Trophoblast cell (in vitro differentiated cells and primary cell): ENCODE measurements at regions not wholly inside any gene's neighbourhood (a gene's known extent, or its start where the extent isn't known, plus 50 kb on each side); places are given as distances from the start of the nearest gene placed in this dataset.

Experiments used
- DNase-seq, 2 donors: peaks; one replicate each; pipeline ENCODE4 v3.0.0-alpha.2; 2016
- H2AFZ ChIP-seq: 2 replicates; pipeline ENCODE4 v1.6.1; 2013; ENCODE audit warnings: low read length, moderate library complexity, mild to moderate bottlenecking; ENCODE audit not compliant: insufficient read depth, poor library complexity
- H2AK5ac ChIP-seq: 2 replicates; pipeline ENCODE4 v1.6.1; 2013; ENCODE audit warnings: mild to moderate bottlenecking, low read length
- H2BK120ac ChIP-seq: 2 replicates; pipeline ENCODE4 v1.6.1; 2013; ENCODE audit warnings: low read length, mild to moderate bottlenecking, moderate library complexity; ENCODE audit not compliant: insufficient read depth, poor library complexity
- H2BK12ac ChIP-seq: 2 replicates; pipeline ENCODE4 v1.6.1; 2013; ENCODE audit warnings: mild to moderate bottlenecking, low read length, moderate library complexity
- H2BK5ac ChIP-seq: 2 replicates; pipeline ENCODE4 v1.6.1; 2013; ENCODE audit warnings: low read length, low read depth, moderate library complexity, mild to moderate bottlenecking; ENCODE audit not compliant: poor library complexity
- H3K14ac ChIP-seq: 2 replicates; pipeline ENCODE4 v1.6.1; 2013; ENCODE audit warnings: mild to moderate bottlenecking, low read length
- H3K18ac ChIP-seq: 2 replicates; pipeline ENCODE4 v1.6.1; 2013; ENCODE audit warnings: mild to moderate bottlenecking, low read length
- H3K23ac ChIP-seq: 2 replicates; pipeline ENCODE4 v1.6.1; 2013; ENCODE audit warnings: low read length
- H3K27ac ChIP-seq: 2 replicates; pipeline ENCODE4 v1.5.1; 2013; ENCODE audit warnings: low read depth, mild to moderate bottlenecking, inconsistent platforms, low read length, moderate library complexity
- H3K27me3 ChIP-seq: 2 replicates; pipeline ENCODE4 v1.6.1; 2013; ENCODE audit warnings: inconsistent platforms, mild to moderate bottlenecking, low read length, moderate library complexity; ENCODE audit not compliant: insufficient read depth
- H3K36me3 ChIP-seq, 2 experiments: 1 replicate in 1 of 2; 2 replicates in 1 of 2; pipeline ENCODE4 v1.6.1; 2013; ENCODE audit warnings: low read length in 2 of 2, mild to moderate bottlenecking in 2 of 2, moderate library complexity in 1 of 2; ENCODE audit not compliant: insufficient read depth in 2 of 2, control insufficient read depth in 1 of 2
- H3K4ac ChIP-seq: 2 replicates; pipeline ENCODE4 v1.6.1; 2013; ENCODE audit warnings: low read depth, mild to moderate bottlenecking, low read length, moderate library complexity
- H3K4me1 ChIP-seq, 2 experiments: 1 replicate in 1 of 2; 2 replicates in 1 of 2; pipeline ENCODE4 v1.6.1; 2013; ENCODE audit warnings: low read length in 2 of 2, mild to moderate bottlenecking in 2 of 2, moderate library complexity in 1 of 2; ENCODE audit not compliant: insufficient read depth in 2 of 2, control insufficient read depth in 1 of 2
- H3K4me2 ChIP-seq: 2 replicates; pipeline ENCODE4 v1.6.1; 2013; ENCODE audit warnings: inconsistent platforms, mild to moderate bottlenecking, low read length, moderate library complexity
- H3K4me3 ChIP-seq: 2 replicates; pipeline ENCODE4 v1.5.1; 2013; ENCODE audit warnings: mild to moderate bottlenecking, low read depth, low read length, inconsistent platforms
- H3K79me1 ChIP-seq: one replicate; pipeline ENCODE4 v1.6.1; 2013; ENCODE audit warnings: low read length
- H3K79me2 ChIP-seq: 2 replicates; pipeline ENCODE4 v1.6.1; 2013; ENCODE audit warnings: low read length, mild to moderate bottlenecking; ENCODE audit not compliant: control insufficient read depth, insufficient read depth, poor library complexity
- H3K9ac ChIP-seq: 2 replicates; pipeline ENCODE4 v1.6.1; 2013; ENCODE audit warnings: mild to moderate bottlenecking, low read length
- H3K9me3 ChIP-seq: 2 replicates; pipeline ENCODE4 v1.6.1; 2013; ENCODE audit warnings: low read depth, mild to moderate bottlenecking, control low read depth, inconsistent platforms, low read length; ENCODE audit not compliant: insufficient read depth
- H4K12ac ChIP-seq: 2 replicates; pipeline ENCODE4 v1.6.1; 2013; ENCODE audit warnings: low read depth, mild to moderate bottlenecking, low read length, moderate library complexity
- H4K8ac ChIP-seq: 2 replicates; pipeline ENCODE4 v1.6.1; 2013; ENCODE audit warnings: low read depth, mild to moderate bottlenecking, low read length, moderate library complexity
- H4K91ac ChIP-seq: one replicate; pipeline ENCODE4 v1.6.1; 2013; ENCODE audit warnings: low read depth, mild to moderate bottlenecking, low read length, moderate library complexity
- WGBS: extraction: QIAGEN DNeasy Blood & Tissue Kit; methylation state at CpG from one replicate; pipeline ENCODE4 v1.1.7; 2013; ENCODE audit warnings: missing lambda C conversion rate; ENCODE audit not compliant: insufficient read length, insufficient coverage; ENCODE audit errors: extremely low coverage; 5-methylcytosine and 5-hydroxymethylcytosine counted together

GRCh38 chr2:23231865-23232264, 153.1 kb upstream of the KLHL29 start:
- Histone ChIP-seq H3K27ac (no peak overlapping the region), H4K12ac (no peak overlapping the region), H3K79me2 (no peaks in the 10 kb centered on the region), H3K4me1 (no peaks in the 10 kb centered on the region), H4K8ac (no peak overlapping the region), H3K4me3 (no peak overlapping the region), H2AK5ac (no peak overlapping the region), H2BK5ac (no peak overlapping the region), H3K18ac (no peak overlapping the region), H3K14ac (no peak overlapping the region), H3K4ac (no peak overlapping the region), H4K91ac (no peak overlapping the region), H2AFZ (no peak overlapping the region), H3K23ac (no peak overlapping the region), H2BK12ac (no peak overlapping the region), H3K79me1 (no peaks in the 10 kb centered on the region), H3K9ac (no peak overlapping the region), H3K9me3 (no peaks in the 10 kb centered on the region), H3K4me2 (no peak overlapping the region), H3K27me3 (no peaks in the 10 kb centered on the region), H2BK120ac (no peak overlapping the region), H3K36me3 (no peaks in the 10 kb centered on the region)
- no CpG with 5 or more reads among the region's 7 CpGs for WGBS
- no peak for DNase-seq

DNA sequence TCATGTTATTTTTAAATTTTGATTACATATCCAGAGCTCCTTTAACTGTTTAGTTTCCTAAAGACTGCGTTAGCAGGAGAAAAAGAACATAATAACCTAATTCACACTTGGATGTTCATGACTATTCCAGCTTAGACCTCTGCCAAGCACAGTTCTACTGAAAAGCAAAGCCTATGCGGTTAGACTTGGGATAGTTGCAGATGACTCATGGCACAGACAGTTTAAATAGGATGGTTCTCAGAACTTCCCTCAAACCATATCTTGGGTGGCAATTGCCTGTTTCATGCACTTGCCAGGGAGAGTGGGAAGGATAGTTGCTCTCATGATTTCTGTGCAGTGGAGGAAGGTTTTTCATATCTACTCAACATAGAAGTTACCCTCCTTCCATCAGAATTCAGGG, 149.7 kb upstream of the KLHL29 start:
- Histone ChIP-seq H3K23ac (no peak overlapping the region), H3K18ac (no peak overlapping the region), H3K9me3 (no peaks in the 10 kb centered on the region), H3K4me3 (no peak overlapping the region), H3K9ac (no peak overlapping the region), H3K27me3 (no peaks in the 10 kb centered on the region), H3K4me2 (no peak overlapping the region), H3K4me1 (no peaks in the 10 kb centered on the region), H3K14ac (no peak overlapping the region), H4K8ac (no peak overlapping the region), H2AFZ (no peak overlapping the region), H3K36me3 (no peaks in the 10 kb centered on the region), H4K91ac (no peak overlapping the region), H2BK12ac (no peak overlapping the region), H3K79me2 (no peaks in the 10 kb centered on the region), H2BK120ac (no peak overlapping the region), H2AK5ac (no peak overlapping the region), H3K4ac (no peak overlapping the region), H3K79me1 (no peaks in the 10 kb centered on the region), H2BK5ac (no peak overlapping the region), H4K12ac (no peak overlapping the region), H3K27ac (no peak overlapping the region)
- no peak for DNase-seq
- WGBS = no CpG with 5 or more reads among the region's 2 CpGs

GRCh38 chr2:23235736-23236135, 149.2 kb upstream of the KLHL29 start:
- Histone ChIP-seq H3K4me1 (no peaks in the 10 kb centered on the region), H4K91ac (no peak overlapping the region), H3K36me3 (no peaks in the 10 kb centered on the region), H2BK120ac (no peak overlapping the region), H3K79me1 (no peaks in the 10 kb centered on the region), H2AK5ac (no peak overlapping the region), H3K14ac (no peak overlapping the region), H2AFZ (no peak overlapping the region), H3K4me3 (no peak overlapping the region), H4K12ac (no peak overlapping the region), H3K27me3 (no peaks in the 10 kb centered on the region), H2BK5ac (no peak overlapping the region), H3K23ac (no peak overlapping the region), H3K9me3 (no peaks in the 10 kb centered on the region), H3K79me2 (no peaks in the 10 kb centered on the region), H3K4ac (no peak overlapping the region), H2BK12ac (no peak overlapping the region), H3K9ac (no peak overlapping the region), H4K8ac (no peak overlapping the region), H3K4me2 (no peak overlapping the region), H3K18ac (no peak overlapping the region), H3K27ac (no peak overlapping the region)
- no peak for DNase-seq
- WGBS = no CpG with 5 or more reads among the region's 6 CpGs

GRCh38 chr2:23237147-23237546, 147.8 kb upstream of the KLHL29 start:
- Histone ChIP-seq H3K27ac (no peak overlapping the region), H3K18ac (no peak overlapping the region), H2BK120ac (no peak overlapping the region), H3K36me3 (no peaks in the 10 kb centered on the region), H3K9me3 (no peaks in the 10 kb centered on the region), H3K4me2 (no peak overlapping the region), H3K27me3 (no peaks in the 10 kb centered on the region), H3K4me1 (peaks cover 11 to 12% of the 10 kb centered on the region in 2 experiments), H2AFZ (no peak overlapping the region), H2AK5ac (no peak overlapping the region), H3K14ac (no peak overlapping the region), H3K4ac (no peak overlapping the region), H2BK12ac (no peak overlapping the region), H3K9ac (no peak overlapping the region), H3K79me2 (no peaks in the 10 kb centered on the region), H4K91ac (no peak overlapping the region), H4K12ac (no peak overlapping the region), H3K23ac (no peak overlapping the region), H4K8ac (no peak overlapping the region), H2BK5ac (no peak overlapping the region), H3K79me1 (no peaks in the 10 kb centered on the region), H3K4me3 (no peak overlapping the region)
- no peak for DNase-seq
- no CpG with 5 or more reads among the region's 7 CpGs for WGBS
